ENCODE measurements at regions not wholly inside any gene's neighbourhood (a gene's known extent, or its start where the extent isn't known, plus 50 kb on each side); places are given as distances from the start of the nearest gene placed in this dataset.

- no peaks in the 10 kb centered on the region for H3K36me3 Mint-ChIP-seq (ENCODE audit: low read depth)
- DNase-seq (ENCODE audit: low spot score) = no peak
- no peak overlapping the region for H3K27ac Mint-ChIP-seq (ENCODE audit: unreplicated experiment)
- H3K4me3 Mint-ChIP-seq (ENCODE audit: unreplicated experiment) = no peak overlapping the region
- peaks cover 63% of the 10 kb centered on the region for H3K27me3 Mint-ChIP-seq (ENCODE audit: low read depth)
- H3K4me1 Mint-ChIP-seq (ENCODE audit: low read depth) = peaks cover 3% of the 10 kb centered on the region
- TF ChIP-seq CTCF (IDR thresholded peaks at IDR 0.05) = peak; percentile 60
- no peaks in the 10 kb centered on the region for H3K9me3 Mint-ChIP-seq (ENCODE audit: low read depth)
Observed at GRCh38 chr7:26078437-26079336, 73.3 kb upstream of the NFE2L3 start.

- no peak for TF ChIP-seq CTCF (IDR thresholded peaks at IDR 0.05)
- no peak for DNase-seq (ENCODE audit: low spot score)
- H3K4me1 Mint-ChIP-seq (ENCODE audit: low read depth) = peaks cover 3% of the 10 kb centered on the region
- peaks cover 52% of the 10 kb centered on the region for H3K27me3 Mint-ChIP-seq (ENCODE audit: low read depth)
- H3K9me3 Mint-ChIP-seq (ENCODE audit: low read depth) = no peaks in the 10 kb centered on the region
- H3K27ac Mint-ChIP-seq (ENCODE audit: unreplicated experiment) = no peak overlapping the region
- H3K36me3 Mint-ChIP-seq (ENCODE audit: low read depth) = no peaks in the 10 kb centered on the region
- no peak overlapping the region for H3K4me3 Mint-ChIP-seq (ENCODE audit: unreplicated experiment)
Observed at GRCh38 chr7:26081638-26082037, 70.4 kb upstream of the NFE2L3 start.

- TF ChIP-seq CTCF (IDR thresholded peaks at IDR 0.05) = no peak
- Mint-ChIP-seq H3K9me3 (ENCODE audit: low read depth) (no peaks in the 10 kb centered on the region), H3K27me3 (ENCODE audit: low read depth) (peaks cover 41% of the 10 kb centered on the region), H3K4me3 (ENCODE audit: unreplicated experiment) (no peak overlapping the region), H3K27ac (ENCODE audit: unreplicated experiment) (no peak overlapping the region), H3K36me3 (ENCODE audit: low read depth) (no peaks in the 10 kb centered on the region), H3K4me1 (ENCODE audit: low read depth) (peaks cover 3% of the 10 kb centered on the region)
- DNase-seq (ENCODE audit: low spot score) = no peak
Observed at GRCh38 chr7:26083113-26083512, 68.9 kb upstream of the NFE2L3 start.

GRCh38 chr7:26084418-26084817 lies 67.6 kb upstream of the NFE2L3 start:
- no peaks in the 10 kb centered on the region for H3K4me1 Mint-ChIP-seq (ENCODE audit: low read depth)
- H3K9me3 Mint-ChIP-seq (ENCODE audit: low read depth) = no peaks in the 10 kb centered on the region
- H3K36me3 Mint-ChIP-seq (ENCODE audit: low read depth) = no peaks in the 10 kb centered on the region
- no peak overlapping the region for H3K27ac Mint-ChIP-seq (ENCODE audit: unreplicated experiment)
- H3K4me3 Mint-ChIP-seq (ENCODE audit: unreplicated experiment) = no peak overlapping the region
- TF ChIP-seq CTCF (IDR thresholded peaks at IDR 0.05) = no peak
- peaks cover 31% of the 10 kb centered on the region for H3K27me3 Mint-ChIP-seq (ENCODE audit: low read depth)
- DNase-seq (ENCODE audit: low spot score) = no peak

GRCh38 chr7:26085771-26086170 lies 66.2 kb upstream of the NFE2L3 start:
- peaks cover 5% of the 10 kb centered on the region for H3K4me1 Mint-ChIP-seq (ENCODE audit: low read depth)
- H3K9me3 Mint-ChIP-seq (ENCODE audit: low read depth) = no peaks in the 10 kb centered on the region
- H3K27me3 Mint-ChIP-seq (ENCODE audit: low read depth) = peaks cover 20% of the 10 kb centered on the region
- H3K27ac Mint-ChIP-seq (ENCODE audit: unreplicated experiment) = no peak overlapping the region
- H3K36me3 Mint-ChIP-seq (ENCODE audit: low read depth) = no peaks in the 10 kb centered on the region
- H3K4me3 Mint-ChIP-seq (ENCODE audit: unreplicated experiment) = no peak overlapping the region
- no peak for TF ChIP-seq CTCF (IDR thresholded peaks at IDR 0.05)
- DNase-seq (ENCODE audit: low spot score) = no peak

Data from chondrocyte (in vitro differentiated cells).